Osteoblast (primary cell): ENCODE measurements at regions not wholly inside any gene's neighbourhood (a gene's known extent, or its start where the extent isn't known, plus 50 kb on each side); places are given as distances from the start of the nearest gene placed in this dataset.

Source experiments
- DNase-seq: peaks from one replicate; pipeline ENCODE4 v3.0.0; 2011; ENCODE audit warnings: low spot score, mixed read lengths; ENCODE audit not compliant: insufficient read length; ENCODE audit errors: missing footprints
- H2AFZ ChIP-seq: 2 replicates; pipeline ENCODE4 v1.6.0; 2011; ENCODE audit warnings: mild to moderate bottlenecking, low read length
- H3K27ac ChIP-seq: 2 replicates; pipeline ENCODE4 v1.5.1; 2011; ENCODE audit warnings: mild to moderate bottlenecking, low read depth, low read length, moderate library complexity
- H3K27me3 ChIP-seq: 2 replicates; pipeline ENCODE4 v1.6.0; 2012; ENCODE audit warnings: mild to moderate bottlenecking, control low read depth, inconsistent platforms, low read length, moderate library complexity; ENCODE audit not compliant: insufficient read depth
- H3K36me3 ChIP-seq: 2 replicates; pipeline ENCODE4 v1.5.1; 2011; ENCODE audit warnings: mild to moderate bottlenecking, low read length, control low read depth, moderate library complexity; ENCODE audit not compliant: insufficient read depth
- H3K4me1 ChIP-seq: 2 replicates; pipeline ENCODE4 v1.5.1; 2011; ENCODE audit warnings: mild to moderate bottlenecking, low read length, control low read depth, moderate library complexity; ENCODE audit not compliant: insufficient read depth
- H3K4me2 ChIP-seq: 2 replicates; pipeline ENCODE4 v1.6.0; 2011; ENCODE audit warnings: mild to moderate bottlenecking, low read length; ENCODE audit not compliant: insufficient read depth
- H3K4me3 ChIP-seq: fragments of 200-600 bp; sonication (generic); 3 replicates; pipeline ENCODE4 v1.5.1; 2012; ENCODE audit warnings: mild to moderate bottlenecking, low read length, inconsistent platforms; ENCODE audit not compliant: insufficient read depth
- H3K79me2 ChIP-seq: 2 replicates; pipeline ENCODE4 v1.6.0; 2012; ENCODE audit warnings: mild to moderate bottlenecking, low read length, control low read depth, inconsistent platforms; ENCODE audit not compliant: insufficient read depth
- H3K9me3 ChIP-seq: 2 replicates; pipeline ENCODE4 v1.5.1; 2011; ENCODE audit warnings: low read depth, low read length, control low read depth
- H4K20me1 ChIP-seq: 2 replicates; pipeline ENCODE4 v1.6.0; 2012; ENCODE audit warnings: mild to moderate bottlenecking, low read length, control low read depth; ENCODE audit not compliant: insufficient read depth
- CTCF ChIP-seq: IDR thresholded peaks from 2 replicates; pipeline ENCODE4 v1.5.1; 2011; ENCODE audit warnings: mild to moderate bottlenecking, low read depth, low read length, moderate library complexity; ENCODE audit errors: extremely low read depth

GRCh38 chr7:82595176-82595575, 151.6 kb upstream of the CACNA2D1 start:
- Histone ChIP-seq H3K27ac (no peak overlapping the region), H3K4me2 (no peak overlapping the region), H3K4me3 (no peak overlapping the region), H3K79me2 (no peaks in the 10 kb centered on the region), H2AFZ (no peak overlapping the region), H3K9me3 (no peaks in the 10 kb centered on the region), H3K4me1 (peaks cover 15% of the 10 kb centered on the region), H3K36me3 (no peaks in the 10 kb centered on the region), H3K27me3 (no peaks in the 10 kb centered on the region), H4K20me1 (no peaks in the 10 kb centered on the region)
- no peak for DNase-seq
- TF ChIP-seq CTCF: no peak

DNA sequence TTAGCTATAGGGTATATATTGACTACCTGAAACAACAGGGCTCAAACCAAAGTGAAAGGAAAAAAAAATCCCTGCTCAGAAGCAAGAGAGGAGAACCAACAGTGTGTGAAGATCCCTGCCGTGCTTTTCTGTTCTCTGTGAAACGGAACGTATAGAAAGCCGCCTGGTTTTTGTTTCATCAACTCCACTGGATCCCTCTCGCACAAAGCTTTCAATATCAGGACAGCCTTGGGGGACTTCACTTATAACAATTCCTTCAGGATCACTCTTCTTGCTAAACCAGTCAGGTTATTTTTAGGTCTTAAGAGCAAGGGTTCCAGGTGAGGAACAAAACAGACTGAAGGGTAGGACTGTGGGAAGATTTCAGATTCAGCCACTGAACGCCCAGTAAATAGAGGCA, 151.1 kb upstream of the CACNA2D1 start:
- peak overlapping the region; percentile 80 for H2AFZ ChIP-seq
- peak overlapping the region; percentile 59 for H3K4me2 ChIP-seq
- H3K9me3 ChIP-seq: no peaks in the 10 kb centered on the region
- TF ChIP-seq CTCF: no peak
- H3K4me1 ChIP-seq: peaks cover 15% of the 10 kb centered on the region
- no peaks in the 10 kb centered on the region for H3K36me3 ChIP-seq
- H3K27ac ChIP-seq: no peak overlapping the region
- H3K27me3 ChIP-seq: no peaks in the 10 kb centered on the region
- H4K20me1 ChIP-seq: no peaks in the 10 kb centered on the region
- H3K4me3 ChIP-seq: no peak overlapping the region
- H3K79me2 ChIP-seq: no peaks in the 10 kb centered on the region
- DNase-seq: no peak

- Histone ChIP-seq H3K79me2 (no peaks in the 10 kb centered on the region), H3K36me3 (no peaks in the 10 kb centered on the region), H2AFZ (peak overlapping the region; percentile 80), H3K4me1 (peaks cover 15% of the 10 kb centered on the region), H3K9me3 (no peaks in the 10 kb centered on the region), H3K27me3 (no peaks in the 10 kb centered on the region), H4K20me1 (no peaks in the 10 kb centered on the region), H3K4me3 (no peak overlapping the region), H3K27ac (no peak overlapping the region), H3K4me2 (no peak overlapping the region)
- TF ChIP-seq CTCF: no peak
- DNase-seq: no peak
These were observed 150.2 kb upstream of the CACNA2D1 start for GRCh38 chr7:82593780-82594179.

DNA sequence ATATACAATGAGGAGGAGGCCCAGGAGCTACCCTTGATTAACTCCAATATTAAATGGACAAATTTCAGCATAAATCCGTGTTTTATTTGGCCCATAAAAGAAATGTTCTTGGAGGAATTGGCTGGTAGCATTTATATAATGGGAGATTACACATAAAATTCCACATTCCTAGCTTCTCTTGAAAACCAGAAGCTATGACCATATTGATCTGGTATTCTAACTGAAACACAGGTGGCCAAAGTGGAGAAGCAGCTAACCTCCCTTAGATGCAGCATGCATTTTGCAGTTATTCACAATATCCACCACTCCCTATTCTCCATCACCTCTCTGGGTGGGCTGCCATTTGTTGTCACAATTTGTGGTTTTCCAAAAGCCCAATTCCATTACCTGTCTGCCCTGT, 148.8 kb upstream of the CACNA2D1 start:
- Histone ChIP-seq H3K36me3 (no peaks in the 10 kb centered on the region), H2AFZ (no peak overlapping the region), H3K79me2 (no peaks in the 10 kb centered on the region), H3K27me3 (no peaks in the 10 kb centered on the region), H3K9me3 (no peaks in the 10 kb centered on the region), H3K4me3 (no peak overlapping the region), H3K4me2 (no peak overlapping the region), H4K20me1 (no peaks in the 10 kb centered on the region), H3K27ac (no peak overlapping the region), H3K4me1 (peaks cover 13% of the 10 kb centered on the region)
- TF ChIP-seq CTCF: no peak
- no peak for DNase-seq
